Dermis microvascular lymphatic vessel endothelial cell (primary cell): ENCODE measurements at regions not wholly inside any gene's neighbourhood (a gene's known extent, or its start where the extent isn't known, plus 50 kb on each side); places are given as distances from the start of the nearest gene placed in this dataset.
"Not testable (repeated sequence)": the region's sequence is repeated elsewhere in the genome, so short reads cannot be mapped to it uniquely, and the experiment has no call there.

Source experiments
- DNase-seq, 2 donors: peaks; one replicate each; pipeline versions ENCODE4 v3.0.0 to v3.0.0-alpha.2; 2010; ENCODE audit warnings: low read depth in 2 of 2

- DNase-seq: no peak
These were observed 223.5 kb upstream of the PCSK5 start for GRCh38 chr9:75666856-75667554.

DNA sequence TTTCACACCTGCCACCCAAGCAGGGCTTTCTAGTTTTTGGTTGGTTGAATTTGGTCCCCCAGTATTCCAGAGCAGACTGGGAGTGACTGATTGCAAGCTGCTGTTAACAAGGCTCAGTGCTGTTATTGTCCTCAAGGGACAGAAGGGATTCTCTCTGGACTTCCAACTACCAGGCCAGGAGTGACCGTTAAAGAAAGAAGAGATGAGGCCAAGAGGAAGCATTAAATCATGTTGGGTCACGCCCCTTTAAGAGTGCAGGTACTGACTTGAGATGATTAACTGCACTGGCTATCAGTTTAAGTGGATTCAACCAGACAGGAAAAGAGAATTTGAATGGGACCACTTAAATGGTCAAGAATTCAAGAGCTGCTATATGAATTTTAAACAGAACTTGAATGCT, 220.8 kb upstream of the PCSK5 start:
- no peak for DNase-seq

DNA sequence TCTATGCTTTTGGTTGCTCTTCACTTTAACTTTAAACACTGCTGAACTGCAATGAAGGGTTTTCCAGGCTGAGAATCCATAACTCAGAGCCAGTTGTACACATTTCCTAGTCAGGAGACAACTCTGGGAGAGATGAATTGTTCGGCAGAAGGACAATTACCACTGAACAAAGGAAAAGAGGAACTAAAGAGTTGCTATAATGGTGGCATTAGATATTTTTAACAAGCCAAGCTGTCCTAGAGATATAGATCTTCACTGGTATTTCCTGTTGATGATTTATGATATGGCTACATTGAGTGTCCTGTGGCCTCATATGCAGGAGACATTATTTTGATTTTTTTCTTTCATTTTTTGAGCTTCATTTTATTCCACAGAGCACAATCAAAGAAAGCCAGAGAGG, 219.1 kb upstream of the PCSK5 start:
- no peak for DNase-seq

- no peak for DNase-seq
These were observed 218.0 kb upstream of the PCSK5 start for GRCh38 chr9:75672478-75672877.

DNA sequence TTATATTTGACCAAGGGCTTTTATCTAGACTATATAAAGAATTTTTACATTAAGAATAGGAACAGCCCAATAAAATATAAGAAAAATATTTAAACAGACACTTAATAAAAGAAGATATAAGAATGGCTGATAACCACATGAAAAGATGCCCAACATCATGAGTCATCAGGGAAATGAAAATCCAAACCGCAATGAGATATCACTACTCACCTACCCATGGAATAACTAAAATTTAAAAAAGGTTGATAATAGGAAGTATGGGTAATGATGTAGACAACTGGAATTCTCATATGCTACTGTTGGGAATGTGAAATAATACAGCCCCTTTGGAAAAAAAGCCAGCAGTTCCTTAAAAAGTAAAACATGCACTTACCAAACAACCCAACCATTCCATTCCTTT, 206.9 kb upstream of the PCSK5 start:
- no peak for DNase-seq

GRCh38 chr9:75685062-75685461, 205.4 kb upstream of the PCSK5 start:
- no peak for DNase-seq

GRCh38 chr9:75687359-75687953, 203.0 kb upstream of the PCSK5 start:
- no peak for DNase-seq

- not testable (repeated sequence) for DNase-seq
These were observed 199.9 kb upstream of the PCSK5 start for GRCh38 chr9:75690551-75690950.

GRCh38 chr9:75691408-75691807, 199.1 kb upstream of the PCSK5 start:
- DNase-seq: no peak

- no peak for DNase-seq
These were observed 198.2 kb upstream of the PCSK5 start for GRCh38 chr9:75692309-75692708.

DNA sequence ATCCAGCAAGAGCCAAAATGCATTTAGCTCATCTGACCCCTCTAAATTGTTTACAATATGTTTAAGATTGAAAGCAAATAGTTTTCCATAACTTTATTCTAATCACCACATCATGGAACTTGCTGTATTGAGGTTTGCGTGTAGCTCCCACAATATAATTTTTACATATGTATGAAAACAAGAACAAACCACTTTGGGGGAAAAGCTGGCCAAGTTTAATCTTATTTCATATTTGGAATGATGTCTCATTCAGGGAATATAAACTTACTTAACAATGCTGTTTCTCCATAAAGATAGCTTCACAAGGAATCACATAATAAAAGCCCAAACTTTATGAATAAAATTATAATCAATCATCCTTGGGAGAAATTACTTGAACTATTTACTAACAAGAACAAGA, 194.6 kb upstream of the PCSK5 start:
- DNase-seq: no peak

DNA sequence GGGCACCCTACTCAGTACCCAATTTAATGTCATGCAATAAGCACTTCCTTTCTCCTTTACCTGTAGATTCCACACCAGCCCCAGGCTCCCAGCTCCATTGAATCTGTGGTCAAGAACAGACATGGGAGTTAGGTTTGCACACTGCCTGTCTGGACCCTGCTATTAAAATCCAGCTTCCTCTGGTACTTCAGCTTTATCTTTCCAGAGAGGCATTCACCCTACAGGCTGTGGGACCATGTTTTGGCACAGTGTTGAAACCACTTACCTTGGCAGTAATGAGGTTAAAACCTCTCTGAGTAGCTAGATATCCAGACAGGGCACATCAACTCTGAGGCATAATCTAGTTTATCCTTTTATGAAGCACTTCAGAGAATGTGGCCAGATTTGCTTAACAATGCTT, 191.5 kb upstream of the PCSK5 start:
- no peak for DNase-seq

GRCh38 chr9:75699625-75700251, 190.7 kb upstream of the PCSK5 start:
- no peak for DNase-seq

DNA sequence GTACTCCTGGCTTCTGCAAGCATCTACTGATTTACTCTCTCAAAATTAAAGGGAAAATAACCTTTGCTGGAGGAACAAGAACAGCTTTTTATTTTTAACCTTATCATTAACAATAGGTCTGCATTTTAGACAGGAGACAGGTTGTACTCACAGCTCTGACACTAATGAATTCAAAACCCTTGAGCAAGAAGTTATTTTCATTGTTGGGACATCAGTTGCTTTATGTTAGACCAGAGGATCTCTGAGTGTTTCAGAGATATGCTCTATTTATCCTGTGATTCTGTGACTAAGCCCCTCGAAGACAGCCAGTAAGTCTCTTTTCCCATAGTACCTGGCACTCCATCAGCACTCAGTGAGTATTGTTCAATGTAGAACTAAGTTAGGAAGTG, 190.2 kb upstream of the PCSK5 start:
- DNase-seq: no peak

DNA sequence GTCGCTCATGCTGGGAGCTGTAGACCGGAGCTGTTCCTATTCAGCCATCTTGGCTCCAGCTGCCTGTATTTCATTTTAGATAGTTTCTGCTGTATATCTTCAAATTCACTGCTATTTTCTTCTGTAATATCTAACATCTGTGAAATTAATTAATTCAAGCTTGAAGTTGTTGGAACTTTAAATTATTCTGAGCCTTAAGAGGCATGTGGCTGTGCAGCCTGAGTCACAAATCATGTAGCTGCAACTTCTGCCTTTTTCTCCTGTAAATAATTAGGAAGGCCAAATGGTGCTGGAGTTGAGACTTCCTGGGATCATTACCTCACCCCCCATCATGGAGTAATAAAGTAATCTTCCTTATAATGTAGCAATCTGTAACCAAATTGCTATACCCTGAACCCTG, 183.3 kb upstream of the PCSK5 start:
- no peak for DNase-seq

DNA sequence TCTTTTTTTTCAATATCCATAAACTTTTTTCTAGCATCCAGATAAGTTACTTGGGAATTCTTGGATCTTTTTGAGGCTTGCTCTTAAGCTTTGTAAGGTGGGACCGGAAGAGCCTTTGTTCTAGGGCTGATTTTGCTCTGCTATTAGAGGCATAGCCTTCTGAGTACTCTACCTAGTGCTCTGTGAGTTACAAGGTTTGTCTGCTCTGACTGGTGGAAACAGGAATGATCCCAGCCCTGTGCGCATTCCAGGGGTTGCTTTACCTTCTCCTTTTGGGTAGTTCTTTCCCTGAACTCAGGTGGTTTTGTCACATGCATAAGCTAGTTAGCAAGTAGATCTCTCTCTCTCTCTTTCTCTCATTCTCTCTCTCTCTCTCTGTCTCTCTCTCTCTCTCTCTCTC, 180.8 kb upstream of the PCSK5 start:
- no peak for DNase-seq

DNA sequence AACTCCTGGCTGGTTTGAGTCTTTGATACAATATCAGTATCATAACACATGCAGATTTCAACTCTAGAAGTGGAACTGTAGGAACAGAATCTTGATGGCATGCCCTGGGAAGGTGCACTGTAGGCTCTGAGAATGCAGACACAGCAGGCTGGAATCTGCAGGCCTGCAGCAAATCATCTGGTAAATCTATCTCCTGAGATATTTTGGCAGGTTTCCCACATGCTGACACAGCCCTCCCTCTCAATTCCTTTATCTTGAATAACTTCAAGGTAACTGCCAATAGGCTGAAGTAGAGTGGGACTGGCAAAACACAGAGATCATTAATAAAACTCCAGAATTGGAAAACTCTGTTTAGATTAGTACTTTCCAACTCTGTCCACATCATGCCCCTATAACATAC, 177.8 kb upstream of the PCSK5 start:
- no peak for DNase-seq

DNA sequence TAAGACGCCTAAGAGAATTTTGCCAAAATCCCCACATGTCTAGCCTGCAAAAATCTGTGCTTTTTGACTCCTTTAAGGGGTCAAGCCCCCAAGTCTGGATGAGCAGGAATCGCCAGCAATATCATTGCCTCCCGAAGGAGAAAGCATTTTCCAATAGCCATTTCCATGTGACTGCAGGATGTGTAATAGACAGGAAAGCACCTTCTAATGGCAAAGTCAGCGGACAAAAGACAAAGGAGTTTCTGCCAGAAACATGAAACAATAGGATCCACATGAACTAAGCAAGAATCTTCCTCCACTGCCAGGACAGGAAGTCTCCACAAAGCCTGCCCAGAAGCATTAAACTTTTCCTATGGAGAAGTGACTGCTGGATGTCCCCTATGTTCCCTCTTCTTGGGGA, 177.1 kb upstream of the PCSK5 start:
- DNase-seq: no peak

- no peak for DNase-seq
These were observed 175.1 kb upstream of the PCSK5 start for GRCh38 chr9:75715360-75715759.

- no peak for DNase-seq
These were observed 171.8 kb upstream of the PCSK5 start for GRCh38 chr9:75718677-75719076.

GRCh38 chr9:75728391-75728790, 162.1 kb upstream of the PCSK5 start:
- DNase-seq: no peak

- no peak for DNase-seq
These were observed 155.7 kb upstream of the PCSK5 start for GRCh38 chr9:75734802-75735201.

- DNase-seq: no peak
These were observed 150.4 kb upstream of the PCSK5 start for GRCh38 chr9:75739884-75740611.
